A549 (cell line): ENCODE measurements at regions not wholly inside any gene's neighbourhood (a gene's known extent, or its start where the extent isn't known, plus 50 kb on each side); places are given as distances from the start of the nearest gene placed in this dataset.
A peak's percentile ranks its signal among the peaks of the same experiment; 100 is the strongest.

Experiments used
- ATAC-seq, 2 experiments: fragments of 200-7000 bp in 1 of 2; fragments of >200 bp in 1 of 2; cut with Nextera tagmentation in 1 of 2; cut with Tn5 transposase in 1 of 2; 3 replicates each; pipeline versions ENCODE4 v1.8.0 to v1.9.1; 2018 to 2020; ENCODE audit warnings: mild to moderate bottlenecking in 1 of 2, moderate library complexity in 1 of 2
- CTCF ChIA-PET: fragments of 300-600 bp; sonication (Branson Sonifier 250); formaldehyde crosslinking; extraction: SDS; loops from one replicate; lab custom pipeline; 2021; ENCODE audit warnings: antibody characterized with exemption, inconsistent platforms; lab: Yijun Ruan, JAX
- POLR2A ChIA-PET: fragments of 350-600 bp; formaldehyde crosslinking; extraction: SDS; loops from one replicate; lab custom pipeline; 2021; ENCODE audit warnings: antibody characterized with exemption, inconsistent platforms; lab: Yijun Ruan, JAX
- DNase-seq, 2 experiments: peaks; one replicate each; pipeline versions ENCODE4 v3.0.0 to v3.0.0-alpha.2; 2011 to 2016; ENCODE audit warnings: low read depth in 1 of 2, low spot score in 1 of 2
- FAIRE-seq: peaks from 2 replicates; lab custom pipeline; 2011; peaks lifted over from hg19 to GRCh38; lab: Jason Lieb, UNC
- H3K27ac ChIP-seq, 2 experiments: fragments of >200 bp; sonication (Bioruptor Twin); formaldehyde crosslinking; 3 replicates each; pipeline ENCODE4 v1.5.1; 2016 to 2017
- H3K4me1 ChIP-seq: fragments of >200 bp; sonication (Bioruptor Twin); formaldehyde crosslinking; 3 replicates; pipeline ENCODE4 v1.6.1; 2016
- H3K4me2 ChIP-seq: fragments of >200 bp; sonication (Bioruptor Twin); formaldehyde crosslinking; 3 replicates; pipeline ENCODE4 v1.6.1; 2016
- H3K4me3 ChIP-seq: fragments of >200 bp; sonication (Bioruptor Twin); formaldehyde crosslinking; 3 replicates; pipeline ENCODE4 v1.5.1; 2016
- H3K9me3 ChIP-seq: fragments of >200 bp; sonication (Bioruptor Twin); formaldehyde crosslinking; 3 replicates; pipeline ENCODE4 v1.6.1; 2016
- BHLHE40 ChIP-seq: IDR thresholded peaks from 2 replicates; pipeline ENCODE4 v1.6.1; 2012; ENCODE audit warnings: low read depth, low read length, inconsistent platforms
- CBX8 ChIP-seq: fragments of 200-600 bp; sonication (generic); IDR thresholded peaks from 2 replicates; pipeline ENCODE4 v1.6.1; 2016
- CEBPB ChIP-seq, 2 experiments: fragments of >200 bp in 1 of 2; sonication (Bioruptor Twin) in 1 of 2; formaldehyde crosslinking in 1 of 2; IDR thresholded peaks; 2 replicates each; pipeline ENCODE4 v1.6.1; 2012 to 2016
- CHD4 ChIP-seq: fragments of 200-600 bp; sonication (generic); IDR thresholded peaks from 2 replicates; pipeline ENCODE4 v1.6.1; 2016; ENCODE audit warnings: antibody characterized with exemption, mild to moderate bottlenecking, borderline replicate concordance
- EHF ChIP-seq: fragments of 250-450 bp; sonication (Bioruptor Pico); IDR thresholded peaks from 2 replicates; pipeline ENCODE4 v1.5.0; 2020; ENCODE audit warnings: mild to moderate bottlenecking
- ELK1 ChIP-seq: fragments of 150-350 bp; IDR thresholded peaks from 2 replicates; pipeline ENCODE4 v1.6.1; 2014; ENCODE audit warnings: low read depth, mild to moderate bottlenecking, low read length
- EP300 ChIP-seq, 2 experiments: fragments of >200 bp; sonication (Bioruptor Twin); formaldehyde crosslinking; IDR thresholded peaks; 2 replicates in 1 of 2; 3 replicates in 1 of 2; pipeline ENCODE4 v1.6.1; 2016 to 2017
- FOXS1 ChIP-seq: fragments of 250-450 bp; sonication (Bioruptor Pico); IDR thresholded peaks from 2 replicates; pipeline ENCODE4 v1.5.0; 2020; ENCODE audit warnings: mild to moderate bottlenecking, moderate library complexity
- GATA3 ChIP-seq: IDR thresholded peaks from 2 replicates; pipeline ENCODE4 v1.6.1; 2012; ENCODE audit warnings: borderline replicate concordance
- HEYL ChIP-seq: fragments of 250-450 bp; sonication (Bioruptor Pico); IDR thresholded peaks from 2 replicates; pipeline ENCODE4 v1.8.0; 2021; ENCODE audit warnings: mild to moderate bottlenecking, moderate library complexity
- HOXB13 ChIP-seq: fragments of 250-450 bp; sonication (Bioruptor Pico); IDR thresholded peaks from 2 replicates; pipeline ENCODE4 v1.5.0; 2020; ENCODE audit warnings: low read depth, mild to moderate bottlenecking, moderate library complexity
- KDM1A ChIP-seq: fragments of 200-600 bp; sonication (generic); IDR thresholded peaks from 2 replicates; pipeline ENCODE4 v1.6.1; 2016; ENCODE audit warnings: low read depth, mild to moderate bottlenecking
- MAZ ChIP-seq: fragments of 150-350 bp; IDR thresholded peaks from 2 replicates; pipeline ENCODE4 v1.6.1; 2014; ENCODE audit warnings: antibody characterized with exemption, low read depth, low read length, borderline replicate concordance
- NFE2L2 ChIP-seq: fragments of 150-350 bp; conservative IDR thresholded peaks from 2 replicates; pipeline ENCODE4 v1.6.1; 2014; ENCODE audit warnings: low read length
- NPAS2 ChIP-seq: fragments of 250-450 bp; sonication (Bioruptor Pico); IDR thresholded peaks from 2 replicates; pipeline ENCODE4 v1.8.0; 2022; ENCODE audit warnings: mild to moderate bottlenecking, moderate library complexity, borderline replicate concordance
- NR3C1 ChIP-seq: fragments of >200 bp; sonication (Bioruptor Twin); formaldehyde crosslinking; IDR thresholded peaks from 3 replicates; pipeline ENCODE4 v1.6.1; 2017
- PBX3 ChIP-seq: IDR thresholded peaks from 2 replicates; pipeline ENCODE4 v1.6.1; 2012
- PHF8 ChIP-seq: fragments of 200-600 bp; sonication (generic); IDR thresholded peaks from 2 replicates; pipeline ENCODE4 v1.6.1; 2016; ENCODE audit warnings: low read depth, mild to moderate bottlenecking, antibody characterized with exemption, moderate library complexity, borderline replicate concordance
- POLR2A ChIP-seq: IDR thresholded peaks from 2 replicates; pipeline ENCODE4 v1.6.1; 2012; ENCODE audit warnings: mild to moderate bottlenecking, low read length
- POLR2AphosphoS2 ChIP-seq: conservative IDR thresholded peaks from 2 replicates; pipeline ENCODE4 v1.6.1; 2012; ENCODE audit warnings: low read length, improper control_type of control experiment, inconsistent platforms
- RARB ChIP-seq: fragments of 250-450 bp; sonication (Bioruptor Pico); IDR thresholded peaks from 2 replicates; pipeline ENCODE4 v1.8.0; 2021; ENCODE audit warnings: mild to moderate bottlenecking, moderate library complexity
- RCOR1 ChIP-seq: fragments of 150-350 bp; IDR thresholded peaks from 2 replicates; pipeline ENCODE4 v1.6.1; 2014; ENCODE audit warnings: antibody characterized with exemption, low read length, low read depth
- RFX5 ChIP-seq: fragments of 450-650 bp; IDR thresholded peaks from 2 replicates; pipeline ENCODE4 v1.7.1; 2014; ENCODE audit warnings: antibody characterized with exemption, mild to moderate bottlenecking, moderate library complexity
- SMC3 ChIP-seq: fragments of >200 bp; sonication (Bioruptor Twin); formaldehyde crosslinking; IDR thresholded peaks from 3 replicates; pipeline ENCODE4 v1.6.1; 2018; ENCODE audit warnings: inconsistent platforms
- SREBF2 ChIP-seq: fragments of 450-650 bp; IDR thresholded peaks from 2 replicates; pipeline ENCODE4 v1.6.1; 2014; ENCODE audit warnings: mild to moderate bottlenecking, moderate library complexity
- TFCP2L1 ChIP-seq: fragments of 250-450 bp; sonication (Bioruptor Pico); IDR thresholded peaks from 2 replicates; pipeline ENCODE4 v1.5.0; 2021; ENCODE audit warnings: mild to moderate bottlenecking
- ZSCAN20 ChIP-seq: fragments of 250-450 bp; sonication (Bioruptor Pico); IDR thresholded peaks from 2 replicates; pipeline ENCODE4 v1.8.0; 2022; ENCODE audit warnings: mild to moderate bottlenecking, moderate library complexity
- WGBS: methylation state at CpG from one replicate; pipeline ENCODE4 v1.1.6; 2017; ENCODE audit errors: missing lambda C conversion rate; 5-methylcytosine and 5-hydroxymethylcytosine counted together
- TF ChIP-seq, protein P1 (sequence below): fragments of 450-650 bp; IDR thresholded peaks from 2 replicates; pipeline ENCODE4 v1.6.1; 2014; ENCODE audit warnings: antibody characterized with exemption
- TF ChIP-seq, protein P2 (sequence below): IDR thresholded peaks from 2 replicates; pipeline ENCODE4 v1.6.1; 2012

DNA sequence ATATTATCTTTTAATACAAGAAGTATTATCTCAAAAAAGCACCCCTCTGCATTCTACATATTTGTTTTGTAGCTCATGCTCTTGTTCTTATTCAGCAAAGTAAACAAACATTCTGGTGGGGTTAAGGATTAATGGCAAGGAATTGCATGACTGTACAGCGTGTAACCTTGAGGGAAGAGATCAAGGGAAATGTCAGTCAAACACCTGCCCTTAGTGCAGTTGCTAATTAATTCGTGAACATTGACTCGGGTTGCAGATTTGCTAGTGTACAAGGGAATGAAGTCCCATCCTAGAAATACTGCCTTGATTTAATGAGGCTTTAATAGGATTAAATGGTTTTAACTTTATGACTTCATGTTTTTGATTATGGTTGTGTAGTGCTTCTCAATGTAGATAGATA lies 1758.1 kb downstream of the MAT2B start:
- FAIRE-seq (peak; percentile 46), ATAC-seq (no peak), DNase-seq (no peak)
- no peak for TF ChIP-seq GATA3
- no peak for TF ChIP-seq BHLHE40
- TF ChIP-seq NFE2L2: no peak
- no peak for TF ChIP-seq EHF
- no peak for TF ChIP-seq MAZ
- TF ChIP-seq RCOR1: no peak
- TF ChIP-seq FOXS1 (CRISPR knock-in tag): no peak
- TF ChIP-seq EP300 (IDR thresholded peaks at IDR 0.05): no peak
- no peak for TF ChIP-seq CHD4
- no peak for TF ChIP-seq PBX3
- TF ChIP-seq POLR2A: no peak
- TF ChIP-seq KDM1A: no peak
- no peak for TF ChIP-seq SMC3
- no peak for TF ChIP-seq CBX8
- no peak for TF ChIP-seq ELK1
- TF ChIP-seq, protein P1, sequence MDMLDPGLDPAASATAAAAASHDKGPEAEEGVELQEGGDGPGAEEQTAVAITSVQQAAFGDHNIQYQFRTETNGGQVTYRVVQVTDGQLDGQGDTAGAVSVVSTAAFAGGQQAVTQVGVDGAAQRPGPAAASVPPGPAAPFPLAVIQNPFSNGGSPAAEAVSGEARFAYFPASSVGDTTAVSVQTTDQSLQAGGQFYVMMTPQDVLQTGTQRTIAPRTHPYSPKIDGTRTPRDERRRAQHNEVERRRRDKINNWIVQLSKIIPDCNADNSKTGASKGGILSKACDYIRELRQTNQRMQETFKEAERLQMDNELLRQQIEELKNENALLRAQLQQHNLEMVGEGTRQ: no peak
- TF ChIP-seq HOXB13 (CRISPR knock-in tag): no peak
- no peak for TF ChIP-seq RFX5
- TF ChIP-seq RARB: no peak
- no peak overlapping the region for H3K4me2 ChIP-seq
- no peaks in the 10 kb centered on the region for H3K4me1 ChIP-seq
- ChIA-PET POLR2A (no interaction called here), CTCF (no interaction called here)
- 0% methylated on average over 3 of the region's 3 CpGs for WGBS
- no peaks in the 10 kb centered on the region for H3K9me3 ChIP-seq
- no peak overlapping the region for H3K27ac ChIP-seq
- no peak overlapping the region for H3K4me3 ChIP-seq

- H3K4me1 ChIP-seq: no peaks in the 10 kb centered on the region
- TF ChIP-seq ELK1 (no peak), PHF8 (no peak), POLR2AphosphoS2 (no peak), BHLHE40 (no peak), NPAS2 (CRISPR knock-in tag) (no peak)
- TF ChIP-seq, all 56 proteins: peak for 0
- H3K27ac ChIP-seq: no peak overlapping the region
- ATAC-seq: no peak
- ChIA-PET POLR2A (no interaction called here), CTCF (no interaction called here)
- WGBS: 2% methylated on average over 4 of the region's 4 CpGs
- DNase-seq: no peak
- no peak overlapping the region for H3K4me2 ChIP-seq
- H3K9me3 ChIP-seq: no peaks in the 10 kb centered on the region
- no peak for FAIRE-seq
- H3K4me3 ChIP-seq: no peak overlapping the region
Measured at GRCh38 chr5:165266939-165267338, 1761.5 kb downstream of the MAT2B start.

DNA sequence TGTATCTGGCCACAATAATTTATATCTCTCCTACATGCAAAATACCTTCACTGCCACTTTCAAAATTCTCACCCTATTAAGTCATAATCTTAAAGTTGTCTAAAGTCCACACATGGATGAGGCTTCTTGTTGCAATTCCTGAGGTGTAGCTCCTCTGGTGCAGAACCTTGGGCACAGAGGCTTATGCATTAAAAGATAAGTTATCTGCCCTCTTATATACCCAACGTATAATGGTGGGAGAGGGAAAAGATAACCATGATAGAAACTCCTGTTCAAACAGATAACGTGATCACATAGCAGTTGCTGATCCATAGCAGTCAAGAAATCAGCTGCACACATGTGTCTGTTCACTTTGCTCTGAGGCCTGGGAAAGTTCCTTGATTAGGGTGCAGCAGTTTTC lies 1767.0 kb downstream of the MAT2B start:
- DNase-seq (no peak), FAIRE-seq (no peak), ATAC-seq (no peak)
- no peak overlapping the region for H3K4me2 ChIP-seq
- TF ChIP-seq HEYL (CRISPR knock-in tag): no peak
- TF ChIP-seq, protein P2, sequence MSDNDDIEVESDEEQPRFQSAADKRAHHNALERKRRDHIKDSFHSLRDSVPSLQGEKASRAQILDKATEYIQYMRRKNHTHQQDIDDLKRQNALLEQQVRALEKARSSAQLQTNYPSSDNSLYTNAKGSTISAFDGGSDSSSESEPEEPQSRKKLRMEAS: no peak
- TF ChIP-seq RARB: no peak
- no peak for TF ChIP-seq TFCP2L1
- TF ChIP-seq RCOR1: no peak
- TF ChIP-seq CEBPB (IDR thresholded peaks at IDR 0.05): no peak
- no peak for TF ChIP-seq ZSCAN20 (CRISPR knock-in tag)
- TF ChIP-seq NR3C1: no peak
- TF ChIP-seq RFX5: no peak
- no peak for TF ChIP-seq PBX3
- no peak for TF ChIP-seq PHF8
- TF ChIP-seq SREBF2: no peak
- H3K4me3 ChIP-seq: no peak overlapping the region
- no peaks in the 10 kb centered on the region for H3K9me3 ChIP-seq
- ChIA-PET POLR2A (no interaction called here), CTCF (interaction anchor here (0.5 to 1.2 kb wide), 2 partner anchors 11 to 216 kb away, joined by 3 to 4 read pairs; no protein-coding TSS in a partner anchor)
- 0% methylated on average over 2 of the region's 2 CpGs for WGBS
- no peak overlapping the region for H3K27ac ChIP-seq
- no peaks in the 10 kb centered on the region for H3K4me1 ChIP-seq
